Transverse colon (tissue), 4 donors: ENCODE measurements at regions not wholly inside any gene's neighbourhood (a gene's known extent, or its start where the extent isn't known, plus 50 kb on each side); places are given as distances from the start of the nearest gene placed in this dataset.

ENCODE experiments used
- CTCF ChIP-seq, 5 experiments: fragments of 200-600 bp in 3 of 5; fragments of 450-650 bp in 2 of 5; sonication (generic) in 3 of 5; IDR thresholded peaks; 1 replicate in 2 of 5; 2 replicates in 3 of 5; pipeline ENCODE4 v1.5.1; 2016 to 2017; ENCODE audit warnings: antibody characterized with exemption in 5 of 5, inconsistent platforms in 3 of 5, mild to moderate bottlenecking in 2 of 5, moderate library complexity in 1 of 5
- POLR2A ChIP-seq: fragments of 450-650 bp; IDR thresholded peaks from one replicate; pipeline ENCODE4 v1.6.1; 2016; ENCODE audit warnings: antibody characterized with exemption, mild to moderate bottlenecking, moderate library complexity
- POLR2AphosphoS5 ChIP-seq, 3 donors: sonication (generic); formaldehyde crosslinking; IDR thresholded peaks; one replicate each; pipeline ENCODE4 v1.6.1; 2016; ENCODE audit warnings: antibody characterized with exemption in 3 of 3

GRCh38 chr13:106038752-106039151, 496.7 kb downstream of the EFNB2 start:
- TF ChIP-seq CTCF (IDR thresholded peaks at IDR 0.05) (no peak), POLR2A (no peak), POLR2AphosphoS5 (IDR thresholded peaks at IDR 0.05) (no peak)
